ENCODE measurements at regions not wholly inside any gene's neighbourhood (a gene's known extent, or its start where the extent isn't known, plus 50 kb on each side); places are given as distances from the start of the nearest gene placed in this dataset.

GRCh38 chr4:63790377-63790776, 618.9 kb downstream of the TECRL start:
- POLR2A ChIA-PET, result no interaction called here
- no TSS peak for BruUV-seq (replicated peaks)
- CTCF ChIA-PET, result no interaction called here
- H3K27ac ChIP-seq (ENCODE audit: low read length), result no peak overlapping the region
- H3K4me1 ChIP-seq (ENCODE audit: control insufficient read depth, insufficient read depth, low read length), result no peaks in the 10 kb centered on the region
- H3K27me3 ChIP-seq (ENCODE audit: control insufficient read depth, insufficient read depth, low read length), result no peaks in the 10 kb centered on the region
- no peak overlapping the region for H3K4me3 ChIP-seq (ENCODE audit: low read depth in 2 of 2, low read length in 2 of 2)
- in situ Hi-C loops (cut with HindIII; ENCODE audit: low pct_unique_long_range_greater_than_20kb, low sequenced_read_pairs) (no loop called here), intact Hi-C loops (cut with micrococcal nuclease; ENCODE audit: unreplicated experiment) (no loop called here)
- no peaks in the 10 kb centered on the region for H3K9me3 ChIP-seq (ENCODE audit: control insufficient read depth, insufficient read depth, low read depth, low read length)
- DNase-seq (ENCODE audit: low read depth, low spot score) (no peak), ATAC-seq (no peak)
- TF ChIP-seq SIN3A (IDR thresholded peaks at IDR 0.05; ENCODE audit: borderline replicate concordance, insufficient read depth, low read depth, low read length), result no peak
- TF ChIP-seq CTCF (IDR thresholded peaks at IDR 0.05), result no peak
- TF ChIP-seq REST (IDR thresholded peaks at IDR 0.05; ENCODE audit: insufficient read depth in 1 of 2, low read depth in 2 of 2, low read length in 1 of 2), result no peak
- TF ChIP-seq POLR2AphosphoS5 (IDR thresholded peaks at IDR 0.05; ENCODE audit: low read depth, low read length), result no peak
- no peak for TF ChIP-seq TCF7L2 (IDR thresholded peaks at IDR 0.05; ENCODE audit: low read depth, low read length)
- no peaks in the 10 kb centered on the region for H3K36me3 ChIP-seq (ENCODE audit: control insufficient read depth, insufficient read depth, low read length)

GRCh38 chr4:63788271-63788670, 621.0 kb downstream of the TECRL start:
- intact Hi-C loops (cut with micrococcal nuclease; ENCODE audit: unreplicated experiment), result no loop called here
- DNase-seq (ENCODE audit: low read depth, low spot score), result no peak

GRCh38 chr4:63787326-63787725, 621.9 kb downstream of the TECRL start:
- ChIA-PET POLR2A (no interaction called here), CTCF (no interaction called here)
- in situ Hi-C loops (cut with HindIII; ENCODE audit: low pct_unique_long_range_greater_than_20kb, low sequenced_read_pairs), result no loop called here

More at GRCh38 chr4:63788271-63788670, 621.0 kb downstream of the TECRL start:
- no peak overlapping the region for H3K4me3 ChIP-seq (ENCODE audit: low read depth in 2 of 2, low read length in 2 of 2)
- no peak overlapping the region for H3K27ac ChIP-seq (ENCODE audit: low read length)
- no TSS peak for BruUV-seq (replicated peaks)
- CTCF ChIA-PET, result no interaction called here
- TF ChIP-seq SIN3A (IDR thresholded peaks at IDR 0.05; ENCODE audit: borderline replicate concordance, insufficient read depth, low read depth, low read length), result no peak
- ATAC-seq, result no peak
- H3K9me3 ChIP-seq (ENCODE audit: control insufficient read depth, insufficient read depth, low read depth, low read length), result no peaks in the 10 kb centered on the region
- no peaks in the 10 kb centered on the region for H3K36me3 ChIP-seq (ENCODE audit: control insufficient read depth, insufficient read depth, low read length)
- in situ Hi-C loops (cut with HindIII; ENCODE audit: low pct_unique_long_range_greater_than_20kb, low sequenced_read_pairs), result no loop called here
- no peaks in the 10 kb centered on the region for H3K27me3 ChIP-seq (ENCODE audit: control insufficient read depth, insufficient read depth, low read length)
- H3K4me1 ChIP-seq (ENCODE audit: control insufficient read depth, insufficient read depth, low read length), result no peaks in the 10 kb centered on the region
- POLR2A ChIA-PET, result no interaction called here

More at GRCh38 chr4:63787326-63787725, 621.9 kb downstream of the TECRL start:
- intact Hi-C loops (cut with micrococcal nuclease; ENCODE audit: unreplicated experiment), result no loop called here
- TF ChIP-seq SIN3A (IDR thresholded peaks at IDR 0.05; ENCODE audit: borderline replicate concordance, insufficient read depth, low read depth, low read length) (no peak), TCF7L2 (IDR thresholded peaks at IDR 0.05; ENCODE audit: low read depth, low read length) (no peak), CTCF (IDR thresholded peaks at IDR 0.05) (no peak), POLR2AphosphoS5 (IDR thresholded peaks at IDR 0.05; ENCODE audit: low read depth, low read length) (no peak), REST (IDR thresholded peaks at IDR 0.05; ENCODE audit: insufficient read depth in 1 of 2, low read depth in 2 of 2, low read length in 1 of 2) (no peak)
- no peak overlapping the region for H3K27ac ChIP-seq (ENCODE audit: low read length)
- DNase-seq (ENCODE audit: low read depth, low spot score), result no peak
- ATAC-seq, result no peak
- H3K9me3 ChIP-seq (ENCODE audit: control insufficient read depth, insufficient read depth, low read depth, low read length), result no peaks in the 10 kb centered on the region
- no peaks in the 10 kb centered on the region for H3K4me1 ChIP-seq (ENCODE audit: control insufficient read depth, insufficient read depth, low read length)
- H3K27me3 ChIP-seq (ENCODE audit: control insufficient read depth, insufficient read depth, low read length), result no peaks in the 10 kb centered on the region
- no TSS peak for BruUV-seq (replicated peaks)
- H3K4me3 ChIP-seq (ENCODE audit: low read depth in 2 of 2, low read length in 2 of 2), result no peak overlapping the region
- no peaks in the 10 kb centered on the region for H3K36me3 ChIP-seq (ENCODE audit: control insufficient read depth, insufficient read depth, low read length)

Measured in Panc1 (cell line).